Thoracic aorta (tissue), 2 donors: ENCODE measurements at regions not wholly inside any gene's neighbourhood (a gene's known extent, or its start where the extent isn't known, plus 50 kb on each side); places are given as distances from the start of the nearest gene placed in this dataset.

Source experiments
- ATAC-seq: fragments of 150-250 bp; one replicate; pipeline ENCODE4 v1.8.0; 2017; ENCODE audit warnings: low read depth; ENCODE audit not compliant: insufficient number of reproducible peaks, low FRiP score
- DNase-seq: peaks from one replicate; pipeline ENCODE4 v3.0.0-alpha.2; 2020; ENCODE audit warnings: low spot score
- H3K27ac ChIP-seq, 2 donors: fragments of 200-600 bp; sonication (generic); 1 replicate in 1 of 2; 2 replicates in 1 of 2; pipeline ENCODE4 v1.5.1; 2016; ENCODE audit warnings: mild to moderate bottlenecking in 2 of 2, moderate library complexity in 2 of 2
- H3K27me3 ChIP-seq: fragments of 200-600 bp; sonication (generic); replicated peaks from 2 replicates; pipeline ENCODE4 v1.6.0; 2016; ENCODE audit warnings: mild to moderate bottlenecking; ENCODE audit not compliant: insufficient read depth
- H3K36me3 ChIP-seq: fragments of 200-600 bp; sonication (generic); one replicate; pipeline ENCODE4 v1.5.1; 2016
- H3K4me1 ChIP-seq, 2 donors: fragments of 200-600 bp; sonication (generic); 1 replicate in 1 of 2; 2 replicates in 1 of 2; pipeline versions ENCODE4 v1.5.1 to v1.6.0; 2016; ENCODE audit warnings: low read depth in 2 of 2, mild to moderate bottlenecking in 1 of 2; ENCODE audit not compliant: control insufficient read depth in 1 of 2
- H3K4me3 ChIP-seq: fragments of 200-600 bp; sonication (generic); 2 replicates; pipeline ENCODE4 v1.5.1; 2016; ENCODE audit warnings: mild to moderate bottlenecking
- H3K9me3 ChIP-seq: fragments of 200-600 bp; sonication (generic); 2 replicates; pipeline ENCODE4 v1.5.1; 2016
- TF ChIP-seq, protein P1 (sequence below): fragments of 200-600 bp; sonication (generic); IDR thresholded peaks from one replicate; pipeline ENCODE4 v1.5.1; 2019; ENCODE audit warnings: antibody characterized with exemption

DNA sequence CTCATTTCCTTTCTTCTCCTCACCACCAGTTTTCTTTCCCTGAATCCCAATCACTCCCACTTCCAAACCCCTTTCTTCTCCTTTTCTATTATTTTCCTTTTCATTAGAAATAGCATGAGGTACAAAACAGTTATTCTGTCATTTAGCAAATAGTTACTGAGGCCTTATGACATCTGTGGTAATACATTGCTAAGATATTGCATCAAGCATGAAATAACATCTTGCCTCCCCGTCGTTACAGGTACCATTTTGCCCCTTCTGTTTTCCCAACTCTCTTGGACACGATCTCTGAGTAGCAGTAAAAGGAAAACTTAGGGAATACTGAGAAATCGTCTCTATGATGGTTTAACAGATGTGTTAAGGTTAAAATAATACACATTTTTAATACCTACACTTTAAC lies 175.8 kb upstream of the SOX5 start:
- H3K27ac ChIP-seq, result no peak overlapping the region
- ATAC-seq, result no peak
- no peaks in the 10 kb centered on the region for H3K36me3 ChIP-seq
- no peak for DNase-seq
- TF ChIP-seq, protein P1, sequence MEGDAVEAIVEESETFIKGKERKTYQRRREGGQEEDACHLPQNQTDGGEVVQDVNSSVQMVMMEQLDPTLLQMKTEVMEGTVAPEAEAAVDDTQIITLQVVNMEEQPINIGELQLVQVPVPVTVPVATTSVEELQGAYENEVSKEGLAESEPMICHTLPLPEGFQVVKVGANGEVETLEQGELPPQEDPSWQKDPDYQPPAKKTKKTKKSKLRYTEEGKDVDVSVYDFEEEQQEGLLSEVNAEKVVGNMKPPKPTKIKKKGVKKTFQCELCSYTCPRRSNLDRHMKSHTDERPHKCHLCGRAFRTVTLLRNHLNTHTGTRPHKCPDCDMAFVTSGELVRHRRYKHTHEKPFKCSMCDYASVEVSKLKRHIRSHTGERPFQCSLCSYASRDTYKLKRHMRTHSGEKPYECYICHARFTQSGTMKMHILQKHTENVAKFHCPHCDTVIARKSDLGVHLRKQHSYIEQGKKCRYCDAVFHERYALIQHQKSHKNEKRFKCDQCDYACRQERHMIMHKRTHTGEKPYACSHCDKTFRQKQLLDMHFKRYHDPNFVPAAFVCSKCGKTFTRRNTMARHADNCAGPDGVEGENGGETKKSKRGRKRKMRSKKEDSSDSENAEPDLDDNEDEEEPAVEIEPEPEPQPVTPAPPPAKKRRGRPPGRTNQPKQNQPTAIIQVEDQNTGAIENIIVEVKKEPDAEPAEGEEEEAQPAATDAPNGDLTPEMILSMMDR, result no peak
- no peak overlapping the region for H3K4me3 ChIP-seq
- H3K4me1 ChIP-seq, result peaks cover 0 to 8% of the 10 kb centered on the region in 2 donors
- H3K9me3 ChIP-seq, result no peaks in the 10 kb centered on the region
- H3K27me3 ChIP-seq, result no peaks in the 10 kb centered on the region

DNA sequence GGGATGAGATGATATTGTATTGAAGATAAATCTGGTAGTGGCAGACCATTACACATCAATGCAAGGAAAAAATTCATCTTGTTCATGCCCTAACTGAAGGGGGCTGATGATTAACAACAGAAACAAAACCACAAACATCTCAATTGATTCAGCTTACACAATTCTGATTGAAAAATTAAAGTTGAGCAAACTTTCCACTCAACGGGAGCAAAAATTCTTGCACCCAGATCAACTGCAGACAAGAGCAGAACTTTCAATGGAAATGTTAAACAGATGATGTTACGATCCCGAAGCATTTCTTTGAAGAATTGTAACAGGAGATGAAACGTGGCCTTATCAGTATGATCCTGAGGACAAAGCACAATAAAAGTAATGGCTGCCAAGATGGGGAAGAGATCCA lies 172.4 kb upstream of the SOX5 start:
- Histone ChIP-seq H3K27me3 (no peaks in the 10 kb centered on the region), H3K4me1 (peaks cover 0 to 18% of the 10 kb centered on the region in 2 donors), H3K9me3 (no peaks in the 10 kb centered on the region), H3K4me3 (no peak overlapping the region), H3K27ac (no peak overlapping the region), H3K36me3 (no peaks in the 10 kb centered on the region)
- DNase-seq (no peak), ATAC-seq (no peak)
- TF ChIP-seq, protein P1, result no peak

DNA sequence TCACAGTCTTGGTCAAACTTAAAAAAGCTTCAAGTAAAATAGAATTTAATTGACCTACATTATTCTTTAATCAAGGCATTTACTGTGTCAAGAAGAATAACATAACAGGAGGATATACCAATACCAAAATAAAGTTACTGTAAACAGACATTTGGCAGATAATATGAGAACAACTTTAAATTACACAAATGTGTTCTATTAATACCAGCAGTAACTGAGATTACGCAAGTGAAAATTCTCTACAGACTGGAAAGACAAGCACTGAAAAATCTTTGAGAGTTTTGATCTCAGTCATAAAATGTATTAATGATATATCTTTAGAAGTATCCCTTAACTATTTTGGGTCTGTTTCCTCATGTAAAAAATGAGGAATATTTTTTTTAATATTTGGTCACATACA lies 169.2 kb upstream of the SOX5 start:
- no peaks in the 10 kb centered on the region for H3K36me3 ChIP-seq
- DNase-seq, result no peak
- TF ChIP-seq, protein P1, result no peak
- no peak overlapping the region for H3K4me3 ChIP-seq
- H3K9me3 ChIP-seq, result no peaks in the 10 kb centered on the region
- peaks cover 0 to 18% of the 10 kb centered on the region in 2 donors for H3K4me1 ChIP-seq
- no peak for ATAC-seq
- no peaks in the 10 kb centered on the region for H3K27me3 ChIP-seq
- no peak overlapping the region for H3K27ac ChIP-seq

DNA sequence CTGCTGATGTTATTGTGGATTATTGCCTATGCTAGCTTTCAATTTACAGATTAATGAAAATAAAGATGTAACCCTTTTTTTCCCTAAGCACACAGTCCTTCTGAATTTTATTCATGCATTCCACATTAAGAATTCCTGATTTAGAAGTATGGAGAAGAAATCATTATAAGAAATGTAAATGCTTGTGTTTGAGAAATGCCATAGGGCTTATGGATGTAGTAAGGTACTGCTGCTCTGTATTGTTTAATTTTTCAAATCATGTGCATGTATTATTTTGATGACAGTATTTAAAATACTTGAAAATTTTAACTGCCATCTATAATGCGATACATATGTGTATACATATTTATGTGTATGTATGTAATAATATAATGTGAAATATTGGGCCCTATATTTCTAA lies 167.1 kb upstream of the SOX5 start:
- TF ChIP-seq, protein P1, result no peak
- Histone ChIP-seq H3K27ac (no peak overlapping the region), H3K4me3 (no peak overlapping the region), H3K36me3 (no peaks in the 10 kb centered on the region), H3K27me3 (no peaks in the 10 kb centered on the region), H3K9me3 (no peaks in the 10 kb centered on the region), H3K4me1 (peaks cover 0 to 14% of the 10 kb centered on the region in 2 donors)
- DNase-seq (no peak), ATAC-seq (no peak)

DNA sequence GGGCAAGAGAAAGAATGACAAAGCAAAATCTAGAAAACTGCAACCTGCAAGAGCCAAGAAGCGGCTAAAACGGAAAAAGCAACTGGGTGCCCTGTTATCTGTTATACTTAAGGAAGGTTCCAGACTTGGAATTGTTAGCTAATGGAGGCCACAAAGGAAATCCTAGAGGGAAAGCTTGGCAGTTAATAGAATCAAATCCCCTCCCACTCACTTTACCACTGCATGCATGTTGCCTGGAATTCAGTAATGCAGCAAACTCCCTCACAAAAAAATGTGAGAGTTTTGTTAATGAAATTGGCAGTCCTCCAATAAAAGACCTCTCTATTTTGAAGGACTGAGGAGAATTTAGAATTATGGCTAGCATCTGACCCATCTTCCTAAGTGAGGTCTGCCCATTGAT lies 164.2 kb upstream of the SOX5 start:
- DNase-seq (no peak), ATAC-seq (no peak)
- H3K4me1 ChIP-seq, result peaks cover 0 to 13% of the 10 kb centered on the region in 2 donors
- no peak overlapping the region for H3K27ac ChIP-seq
- H3K4me3 ChIP-seq, result no peak overlapping the region
- no peaks in the 10 kb centered on the region for H3K27me3 ChIP-seq
- H3K9me3 ChIP-seq, result no peaks in the 10 kb centered on the region
- no peaks in the 10 kb centered on the region for H3K36me3 ChIP-seq
- TF ChIP-seq, protein P1, result no peak
